ENCODE measurements at regions not wholly inside any gene's neighbourhood (a gene's known extent, or its start where the extent isn't known, plus 50 kb on each side); places are given as distances from the start of the nearest gene placed in this dataset.

- TF ChIP-seq EZH2 (optimal IDR thresholded peaks at IDR 0.05; ENCODE audit: low read depth, low read length), result no peak
- no peak for TF ChIP-seq CTCF (IDR thresholded peaks at IDR 0.05; ENCODE audit: low read length)
Measured at GRCh38 chr6:8201679-8202078, 99.3 kb upstream of the EEF1E1 start.
